NCI-H774 (cell line): ENCODE measurements at regions not wholly inside any gene's neighbourhood (a gene's known extent, or its start where the extent isn't known, plus 50 kb on each side); places are given as distances from the start of the nearest gene placed in this dataset.

Source experiments
- DNase-seq: peaks from one replicate; lab custom pipeline; 2025; lab: John Stamatoyannopoulos, UW

DNA sequence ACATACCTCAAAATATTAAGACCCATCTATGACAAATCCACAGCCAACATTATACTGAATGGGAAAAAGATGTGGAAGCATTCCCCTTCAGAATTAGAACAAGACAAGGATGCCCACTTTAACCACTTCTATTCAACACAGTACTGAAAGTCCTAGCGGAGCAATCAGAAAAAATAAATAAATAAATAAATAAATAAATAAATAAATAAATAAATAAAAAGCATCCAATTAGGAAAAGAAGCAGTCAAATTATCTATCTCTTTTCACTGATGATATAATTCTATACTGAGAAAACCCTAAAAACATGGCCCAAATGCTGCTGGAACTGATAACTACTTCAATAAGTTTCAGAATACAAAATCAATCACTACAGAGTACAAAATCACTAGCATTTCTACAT lies 67.5 kb downstream of the PRR32 start:
- DNase-seq, result no peak

DNA sequence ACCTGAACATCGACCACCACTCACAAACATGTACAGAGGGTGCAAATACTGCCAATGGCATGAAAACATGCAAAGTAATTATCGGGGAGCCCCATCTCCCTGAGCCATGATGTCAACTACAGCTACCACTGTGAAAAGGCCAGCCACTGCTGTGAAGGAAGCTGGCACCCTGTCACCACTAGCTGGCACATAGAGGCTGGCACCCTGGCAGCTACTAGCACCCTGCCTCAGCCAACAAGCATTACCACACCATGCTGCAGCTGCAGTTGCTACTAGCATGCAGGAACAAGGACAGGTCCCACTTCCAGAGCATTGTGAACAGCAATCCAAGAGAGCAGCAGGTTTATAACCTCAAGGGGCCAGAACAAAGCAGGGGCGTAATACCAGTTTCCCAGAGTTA lies 81.4 kb downstream of the PRR32 start:
- peak; percentile 41 for DNase-seq

GRCh38 chrX:126929071-126929470 lies 109.5 kb downstream of the PRR32 start:
- no peak for DNase-seq

DNA sequence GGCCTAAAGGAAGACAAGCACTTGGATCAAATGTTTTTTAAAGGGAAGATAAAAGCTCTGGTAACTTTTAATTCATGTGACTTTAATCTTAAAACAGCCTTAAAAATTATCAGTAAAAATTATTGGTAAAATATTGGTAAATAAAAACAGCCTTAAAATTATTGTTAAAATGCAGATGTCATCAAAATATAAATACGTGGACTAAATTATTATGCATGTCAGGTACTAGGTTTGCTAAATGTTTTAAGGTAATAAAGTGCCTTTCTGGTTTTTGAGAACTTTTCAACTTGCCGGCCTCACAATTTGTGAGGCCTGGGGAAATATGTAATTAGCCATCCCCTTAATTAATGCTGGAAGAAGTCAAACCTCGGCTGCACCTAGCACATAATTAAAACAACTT lies 147.7 kb downstream of the PRR32 start:
- no peak for DNase-seq

GRCh38 chrX:126982158-126982557 lies 162.6 kb downstream of the PRR32 start:
- no peak for DNase-seq

DNA sequence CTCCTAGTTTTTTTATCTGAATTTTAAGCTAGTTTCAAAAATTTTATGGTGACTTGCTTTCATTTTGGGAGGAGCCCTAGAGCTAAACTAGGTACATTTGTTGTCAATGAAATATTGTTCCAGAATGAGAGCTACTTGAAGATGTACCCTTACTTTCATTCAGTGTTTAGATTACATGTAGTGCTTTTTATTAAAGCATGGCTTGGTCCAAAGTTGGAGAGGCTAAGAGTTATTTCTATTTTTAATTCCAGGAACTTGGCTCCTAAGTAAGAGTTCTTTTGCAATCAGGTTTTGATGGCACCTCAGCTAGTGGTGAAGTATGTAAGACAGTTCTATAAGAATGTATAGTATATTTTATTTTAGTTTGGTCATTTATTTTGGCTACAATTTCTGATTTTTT lies 165.5 kb downstream of the PRR32 start:
- no peak for DNase-seq

DNA sequence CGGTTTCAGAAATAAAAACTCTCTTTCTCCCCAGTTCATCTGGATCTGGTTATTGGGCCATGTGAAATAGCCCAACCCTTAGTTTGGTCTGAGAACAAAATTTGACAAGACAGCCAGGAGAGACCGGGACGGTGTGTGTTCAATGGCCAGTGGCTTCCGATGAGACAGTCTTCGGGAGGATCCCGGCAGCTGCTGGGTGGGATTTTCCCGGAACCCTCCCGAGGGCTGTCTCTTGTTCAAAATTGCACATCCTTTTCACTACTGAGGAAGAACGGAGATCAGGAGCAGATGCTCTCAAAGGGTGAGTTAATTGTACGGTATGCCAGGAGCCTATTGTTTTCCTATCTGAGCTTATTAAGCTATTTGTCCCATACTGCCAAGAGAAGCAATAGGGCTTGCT lies 166.5 kb downstream of the PRR32 start:
- DNase-seq, result no peak

DNA sequence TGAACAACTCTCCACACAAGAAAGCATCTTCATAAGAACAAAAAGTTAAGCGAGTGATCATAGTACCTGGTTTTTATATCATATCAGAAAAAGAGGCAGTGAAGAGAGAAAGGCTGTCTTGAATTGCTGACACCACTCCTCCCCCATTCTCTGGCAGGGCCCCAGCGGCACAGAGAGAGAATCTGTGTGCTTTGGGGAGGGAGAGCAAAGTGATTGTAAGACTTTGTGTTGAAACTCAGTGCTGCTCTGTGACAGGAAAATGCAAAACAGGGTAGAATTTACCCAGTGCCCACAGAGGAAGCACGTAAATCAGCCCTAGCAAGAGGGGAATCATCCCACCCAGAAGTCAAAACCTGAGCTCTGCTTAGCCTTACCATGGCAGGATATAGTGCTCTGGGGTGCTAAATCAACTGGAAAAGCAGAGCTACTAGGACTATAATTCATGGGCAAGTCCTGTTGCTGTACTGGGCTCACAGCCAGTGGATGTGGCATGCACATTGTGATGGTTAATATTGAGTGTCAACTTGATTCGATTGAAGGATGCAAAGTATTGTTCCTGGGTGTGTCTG lies 174.6 kb downstream of the PRR32 start:
- no peak for DNase-seq

DNA sequence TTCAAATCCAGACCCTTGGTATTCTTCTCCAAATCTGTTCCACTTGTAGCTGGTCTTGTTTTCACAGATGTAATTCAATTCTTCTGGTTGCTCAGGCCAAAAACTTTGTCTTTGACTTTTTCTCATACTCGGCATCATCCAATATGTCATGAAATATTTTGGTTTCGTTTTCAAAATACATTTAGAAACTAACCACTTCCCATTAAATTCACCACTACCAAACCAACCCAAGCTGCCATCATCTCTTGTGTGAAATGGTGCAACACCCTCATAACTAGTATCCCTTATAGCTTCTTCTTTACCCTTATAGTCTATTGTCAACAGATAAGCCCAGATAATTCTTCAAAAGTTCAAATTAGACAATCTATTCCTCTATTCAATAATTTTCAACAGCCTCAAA lies 192.1 kb downstream of the PRR32 start:
- DNase-seq, result no peak

GRCh38 chrX:127025013-127025412 lies 205.5 kb downstream of the PRR32 start:
- DNase-seq, result no peak

DNA sequence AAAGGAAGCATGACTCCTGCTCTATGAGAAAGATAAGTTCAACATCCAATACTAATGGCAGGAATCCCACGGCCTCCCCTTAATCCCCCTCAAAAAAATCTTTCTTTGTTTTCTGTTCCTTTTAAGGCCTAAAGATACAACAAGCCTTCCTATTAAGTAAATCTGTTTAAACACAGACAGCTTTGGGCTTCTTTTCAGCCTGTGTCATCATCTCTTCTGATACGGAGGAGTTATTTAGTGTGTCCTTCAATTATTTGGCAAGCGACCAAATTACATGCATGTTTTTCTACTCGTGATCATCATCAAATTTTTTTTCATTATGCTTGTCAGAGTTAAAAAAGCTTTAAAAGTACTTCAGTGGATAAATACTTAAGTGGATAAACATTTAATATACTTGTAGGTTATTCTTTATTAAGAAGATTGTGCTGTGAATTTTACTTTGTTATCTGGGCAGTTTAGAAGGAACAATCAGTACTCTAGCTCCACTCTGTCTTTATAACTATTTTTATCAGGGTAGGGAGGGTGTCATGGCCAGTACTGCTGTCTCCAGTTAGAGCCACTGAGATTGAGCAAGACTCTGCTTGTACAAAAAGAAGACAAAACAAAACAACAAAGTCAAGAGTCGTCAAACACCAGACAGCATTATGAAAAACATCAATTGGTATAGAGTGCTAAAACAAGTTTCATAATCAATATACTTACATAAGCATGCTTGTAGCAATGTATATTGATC lies 210.7 kb downstream of the PRR32 start:
- no peak for DNase-seq

DNA sequence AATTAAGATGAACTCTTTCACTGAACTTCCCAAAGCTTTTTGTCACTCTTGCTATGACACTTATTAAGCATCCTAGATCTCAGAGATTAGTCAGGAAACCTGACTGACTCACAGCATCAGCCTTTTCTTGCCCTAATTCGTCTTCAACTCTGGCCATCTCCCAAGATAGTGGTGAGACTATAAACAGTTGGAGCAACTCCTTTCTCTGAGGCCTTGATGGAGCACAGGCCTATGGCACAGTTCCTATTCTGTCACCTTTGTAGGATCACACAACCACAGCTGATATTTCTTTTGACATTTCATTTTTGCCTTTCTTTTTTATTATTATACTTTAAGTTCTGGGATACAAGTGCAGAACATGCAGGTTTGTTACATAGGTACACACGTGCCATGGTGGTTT lies 217.6 kb downstream of the PRR32 start:
- DNase-seq, result no peak

- DNase-seq, result no peak
Measured at GRCh38 chrX:127038065-127038464, 218.5 kb downstream of the PRR32 start.

GRCh38 chrX:127057891-127058619 lies 238.5 kb downstream of the PRR32 start:
- no peak for DNase-seq

DNA sequence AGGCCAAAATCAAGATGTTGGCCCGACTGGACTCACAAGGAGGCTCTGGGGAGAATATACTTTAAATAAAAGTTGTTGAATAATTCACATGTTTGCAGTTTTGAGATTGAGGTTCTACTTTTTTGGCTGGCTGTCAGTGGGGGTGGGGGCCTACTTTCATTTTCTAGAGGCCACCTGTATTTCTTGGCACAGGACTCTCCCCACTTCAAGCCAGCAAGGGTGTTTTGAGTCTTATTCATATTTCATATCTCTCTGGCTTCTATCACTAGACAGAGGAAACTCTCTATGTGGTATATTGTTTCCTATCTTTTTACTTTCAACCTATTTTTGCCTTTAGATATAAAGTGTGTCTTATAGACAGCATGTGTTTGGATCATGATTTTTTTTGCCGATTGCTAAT lies 266.4 kb downstream of the PRR32 start:
- DNase-seq, result no peak

GRCh38 chrX:127112726-127113125 lies 293.2 kb downstream of the PRR32 start:
- no peak for DNase-seq

DNA sequence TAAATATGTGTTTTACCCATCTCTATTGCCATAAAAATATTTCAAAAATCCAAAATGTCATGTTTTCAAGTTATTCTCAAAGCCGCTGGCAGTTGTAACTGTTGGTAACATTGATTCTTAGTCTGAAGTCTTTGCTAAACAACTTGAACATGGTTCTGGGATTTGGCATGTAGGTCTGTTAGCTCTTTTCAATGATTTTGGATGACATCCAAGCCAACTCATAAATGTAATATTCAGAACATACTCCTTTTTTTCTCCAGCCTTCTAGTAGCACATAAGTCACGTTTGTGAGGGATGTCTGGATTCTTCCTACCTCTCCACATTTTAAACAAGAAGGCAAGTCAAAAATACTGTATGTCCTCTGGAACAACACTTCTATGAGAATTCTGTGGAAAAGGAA lies 305.3 kb downstream of the PRR32 start:
- DNase-seq, result no peak

DNA sequence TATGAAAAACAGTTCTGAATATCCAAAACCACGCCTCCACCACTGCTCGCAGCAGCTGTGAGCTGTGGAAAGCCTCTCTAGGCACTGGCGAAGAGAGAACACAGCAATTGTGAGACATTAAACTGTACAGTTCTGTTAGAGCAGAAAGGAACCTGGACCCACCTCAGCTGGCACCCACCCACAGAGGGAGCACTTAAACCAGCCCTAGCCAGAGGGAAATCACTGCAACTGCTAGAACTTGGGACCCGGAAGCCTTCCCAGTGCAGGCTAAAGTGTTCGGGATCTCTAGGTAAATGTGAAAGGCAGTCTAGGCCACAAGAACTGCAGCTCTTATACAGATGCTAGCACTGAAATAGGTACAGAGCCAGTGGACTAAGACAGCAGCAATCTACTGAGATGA lies 308.8 kb downstream of the PRR32 start:
- DNase-seq, result no peak

DNA sequence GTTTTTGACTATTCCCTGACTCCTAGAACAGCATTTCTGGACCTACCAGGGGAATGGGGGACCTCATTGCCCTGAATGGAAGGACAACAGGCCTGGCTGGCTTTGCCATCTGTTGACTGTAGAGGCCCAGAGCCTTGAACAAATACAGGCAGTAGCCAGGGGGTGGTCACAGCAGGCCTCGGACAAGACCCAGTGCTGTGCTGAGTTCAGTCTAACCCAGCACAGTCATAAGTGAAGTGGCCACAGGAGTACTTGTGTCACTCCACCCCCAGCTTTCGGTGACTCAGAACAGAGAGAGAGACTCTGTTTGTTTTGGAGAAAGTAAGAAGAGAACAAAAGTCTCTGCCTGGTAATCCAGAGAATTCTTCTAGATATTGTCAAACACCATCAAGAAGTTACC lies 310.0 kb downstream of the PRR32 start:
- DNase-seq, result no peak

DNA sequence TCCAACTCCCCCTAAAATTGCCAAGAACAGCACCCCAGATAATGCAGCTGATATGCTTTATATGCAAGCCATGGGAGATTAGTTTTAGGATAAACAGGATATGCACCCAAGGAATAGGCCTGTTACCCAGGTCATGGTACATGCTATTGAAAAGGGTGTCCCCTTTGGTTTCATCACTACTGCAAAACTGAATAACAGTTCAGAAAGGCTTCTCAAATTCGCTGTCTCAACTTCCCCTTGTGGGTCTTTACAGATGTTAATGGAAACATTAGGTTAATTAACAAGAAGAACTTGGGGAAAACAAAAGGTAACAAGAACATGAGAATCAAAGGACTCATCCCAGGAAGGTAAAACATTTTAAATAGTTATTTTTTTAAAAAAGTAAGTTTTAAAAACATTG lies 318.7 kb downstream of the PRR32 start:
- DNase-seq, result no peak

- no peak for DNase-seq
Measured at GRCh38 chrX:127177966-127178365, 358.4 kb downstream of the PRR32 start.

DNA sequence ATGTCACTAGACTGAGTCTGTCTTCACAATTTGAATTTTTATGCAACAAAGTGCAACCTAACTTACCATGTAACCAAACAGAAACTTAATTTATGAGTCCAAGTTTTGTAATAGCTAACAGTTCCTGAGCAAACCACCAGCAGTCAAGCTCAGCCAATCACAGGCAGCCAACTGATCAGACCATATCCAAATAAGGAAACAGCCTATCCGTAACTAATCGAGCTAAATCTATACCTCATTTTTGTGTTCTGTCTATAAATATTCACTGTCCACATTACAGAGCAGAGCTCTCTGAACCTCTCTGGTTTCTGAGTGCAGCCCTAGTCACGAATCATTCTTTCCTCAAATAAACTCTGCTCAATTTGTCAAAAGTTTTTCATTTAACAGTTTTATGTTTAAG lies 367.6 kb downstream of the PRR32 start:
- DNase-seq, result no peak

- DNase-seq, result no peak
Measured at GRCh38 chrX:127190381-127190780, 370.9 kb downstream of the PRR32 start.

- DNase-seq, result no peak
Measured at GRCh38 chrX:127207326-127207725, 387.8 kb downstream of the PRR32 start.
